ENCODE measurements at regions not wholly inside any gene's neighbourhood (a gene's known extent, or its start where the extent isn't known, plus 50 kb on each side); places are given as distances from the start of the nearest gene placed in this dataset.

GRCh38 chr10:108014902-108015177, 850.3 kb upstream of the SORCS1 start:
- WGBS, 4 donors = 94 to 100% (median 96%) methylated on average over 1 of the region's 1 CpG
- TF ChIP-seq CTCF (IDR thresholded peaks at IDR 0.05) (no peak), POLR2A (IDR thresholded peaks at IDR 0.05) (no peak)
- no peaks in the 10 kb centered on the region for H3K27me3 ChIP-seq
- ATAC-seq = no peak
- DNase-seq = no peak
- H3K36me3 ChIP-seq = no peaks in the 10 kb centered on the region
- H3K27ac ChIP-seq = no peak overlapping the region
- H3K9me3 ChIP-seq = peaks cover 0 to 18% (median 6%) of the 10 kb centered on the region in 12 donors
- intact Hi-C loops (cut with DNase I) = no loop called here
- H3K4me3 ChIP-seq = no peak overlapping the region
- no peaks in the 10 kb centered on the region for H3K4me1 ChIP-seq

GRCh38 chr10:108014145-108014901, 849.8 kb upstream of the SORCS1 start:
- Histone ChIP-seq H3K4me1 (no peaks in the 10 kb centered on the region), H3K27ac (no peak overlapping the region), H3K27me3 (no peaks in the 10 kb centered on the region), H3K36me3 (no peaks in the 10 kb centered on the region), H3K4me3 (no peak overlapping the region), H3K9me3 (peaks cover 0 to 18% (median 4%) of the 10 kb centered on the region in 12 donors)
- ATAC-seq = no peak
- intact Hi-C loops (cut with DNase I) = no loop called here
- DNase-seq = no peak
- 70 to 77% (median 73%) methylated on average over 4 of the region's 4 CpGs for WGBS, 4 donors
- TF ChIP-seq CTCF (IDR thresholded peaks at IDR 0.05) (no peak), POLR2A (IDR thresholded peaks at IDR 0.05) (no peak)

- no peaks in the 10 kb centered on the region for H3K36me3 ChIP-seq
- ATAC-seq (no peak), DNase-seq (no peak)
- H3K4me1 ChIP-seq = no peaks in the 10 kb centered on the region
- H3K9me3 ChIP-seq = peaks cover 0 to 12% (median 0%) of the 10 kb centered on the region in 12 donors
- TF ChIP-seq POLR2A (IDR thresholded peaks at IDR 0.05) (no peak), CTCF (IDR thresholded peaks at IDR 0.05) (no peak)
- no peak overlapping the region for H3K27ac ChIP-seq
- H3K4me3 ChIP-seq = no peak overlapping the region
- intact Hi-C loops (cut with DNase I) = no loop called here
- no peaks in the 10 kb centered on the region for H3K27me3 ChIP-seq
These were observed 841.1 kb upstream of the SORCS1 start for GRCh38 chr10:108005627-108006026.

GRCh38 chr10:108003576-108003975, 839.1 kb upstream of the SORCS1 start:
- no peak for ATAC-seq
- DNase-seq = no peak
- Histone ChIP-seq H3K27me3 (no peaks in the 10 kb centered on the region), H3K36me3 (no peaks in the 10 kb centered on the region), H3K9me3 (peaks cover 0 to 12% (median 0%) of the 10 kb centered on the region in 12 donors), H3K4me1 (no peaks in the 10 kb centered on the region), H3K4me3 (no peak overlapping the region), H3K27ac (no peak overlapping the region)
- TF ChIP-seq CTCF (IDR thresholded peaks at IDR 0.05) = no peak
- no peak for TF ChIP-seq POLR2A (IDR thresholded peaks at IDR 0.05)
- intact Hi-C loops (cut with DNase I) = no loop called here

Data from heart left ventricle (tissue), 16 donors.